NCI-H2196 treated with DMSO at 0.1 percent for 48 hours (cell line): ENCODE measurements at regions not wholly inside any gene's neighbourhood (a gene's known extent, or its start where the extent isn't known, plus 50 kb on each side); places are given as distances from the start of the nearest gene placed in this dataset.
"Not testable (repeated sequence)": the region's sequence is repeated elsewhere in the genome, so short reads cannot be mapped to it uniquely, and the experiment has no call there.

Experiments used
- DNase-seq: peaks from one replicate; lab custom pipeline; 2025; ENCODE audit not compliant: unreplicated experiment; lab: John Stamatoyannopoulos, UW

GRCh38 chr7:150192541-150192940 lies 130.6 kb upstream of the LRRC61 start:
- DNase-seq = not testable (repeated sequence)

- not testable (repeated sequence) for DNase-seq
Measured at GRCh38 chr7:150193866-150194265, 129.3 kb upstream of the LRRC61 start.
